ENCODE measurements at regions not wholly inside any gene's neighbourhood (a gene's known extent, or its start where the extent isn't known, plus 50 kb on each side); places are given as distances from the start of the nearest gene placed in this dataset.

DNA sequence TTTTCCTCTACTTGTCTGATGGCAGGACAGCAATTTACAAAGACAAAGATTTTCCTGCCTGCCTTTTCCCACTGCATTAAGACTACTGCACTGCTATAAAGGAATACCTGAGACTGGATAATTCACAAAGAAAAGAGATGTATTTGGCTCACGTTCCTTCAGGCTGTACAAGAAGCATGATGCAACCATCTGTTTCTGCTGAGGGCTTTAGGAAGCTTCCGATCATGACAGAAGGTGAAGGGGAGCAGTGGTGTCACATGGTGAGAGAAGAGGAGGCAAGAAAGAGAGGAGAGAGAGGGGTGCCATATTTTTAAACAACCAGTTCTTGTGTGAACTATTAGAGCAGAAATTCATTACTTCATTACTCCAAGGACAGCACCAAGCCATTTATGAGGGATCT, 617.1 kb upstream of the HTR2C start:
- TF ChIP-seq CTCF (IDR thresholded peaks at IDR 0.05; ENCODE audit: insufficient read depth, low read depth, low read length) = no peak
- H3K4me3 ChIP-seq (ENCODE audit: low read depth, low read length) = no peak overlapping the region
- no peak for DNase-seq (ENCODE audit: low read depth)

DNA sequence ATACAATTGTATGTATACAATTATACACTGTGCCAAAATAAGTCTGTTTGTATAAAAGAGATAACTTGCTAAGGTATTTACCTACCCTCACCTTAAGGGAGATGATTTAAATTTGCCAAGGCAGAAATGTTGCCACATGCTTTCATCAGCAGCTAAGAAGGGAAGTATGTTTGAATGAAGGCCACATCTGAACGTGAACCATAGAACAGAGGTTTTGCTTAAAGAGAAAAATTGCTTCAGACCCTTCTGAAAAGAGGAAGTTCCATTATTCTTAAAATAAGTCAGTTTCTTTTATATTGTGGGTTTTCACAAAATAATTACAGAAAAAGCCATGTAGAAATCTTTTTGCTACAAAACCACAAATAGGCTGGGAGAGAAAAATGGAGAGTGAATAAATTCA, 621.5 kb upstream of the HTR2C start:
- DNase-seq (ENCODE audit: low read depth) = no peak
- no peak overlapping the region for H3K4me3 ChIP-seq (ENCODE audit: low read depth, low read length)
- no peak for TF ChIP-seq CTCF (IDR thresholded peaks at IDR 0.05; ENCODE audit: insufficient read depth, low read depth, low read length)

GRCh38 chrX:113959912-113960626, 623.8 kb upstream of the HTR2C start:
- no peak for DNase-seq (ENCODE audit: low read depth)
- no peak for TF ChIP-seq CTCF (IDR thresholded peaks at IDR 0.05; ENCODE audit: insufficient read depth, low read depth, low read length)
- no peak overlapping the region for H3K4me3 ChIP-seq (ENCODE audit: low read depth, low read length)

DNA sequence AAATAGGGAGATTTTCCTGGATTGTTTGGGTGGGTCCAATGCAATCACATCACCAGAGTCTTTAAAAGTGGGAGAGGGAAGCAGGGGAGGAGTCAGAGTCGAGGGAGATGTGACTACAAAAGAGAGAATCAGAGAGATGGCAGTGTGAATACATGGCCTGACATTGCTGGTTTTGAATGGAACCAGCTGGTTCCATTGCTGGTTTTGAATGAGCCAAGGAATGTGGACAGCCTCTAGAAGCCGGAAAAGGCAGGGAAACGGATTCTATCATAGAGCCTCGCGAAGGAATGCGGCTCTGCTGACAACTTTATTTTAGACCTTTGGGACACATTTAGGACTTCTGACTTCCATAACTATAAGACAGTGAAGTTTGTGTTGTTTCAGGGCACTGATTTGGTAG, 627.0 kb upstream of the HTR2C start:
- TF ChIP-seq CTCF (IDR thresholded peaks at IDR 0.05; ENCODE audit: insufficient read depth, low read depth, low read length) = no peak
- no peak for DNase-seq (ENCODE audit: low read depth)

DNA sequence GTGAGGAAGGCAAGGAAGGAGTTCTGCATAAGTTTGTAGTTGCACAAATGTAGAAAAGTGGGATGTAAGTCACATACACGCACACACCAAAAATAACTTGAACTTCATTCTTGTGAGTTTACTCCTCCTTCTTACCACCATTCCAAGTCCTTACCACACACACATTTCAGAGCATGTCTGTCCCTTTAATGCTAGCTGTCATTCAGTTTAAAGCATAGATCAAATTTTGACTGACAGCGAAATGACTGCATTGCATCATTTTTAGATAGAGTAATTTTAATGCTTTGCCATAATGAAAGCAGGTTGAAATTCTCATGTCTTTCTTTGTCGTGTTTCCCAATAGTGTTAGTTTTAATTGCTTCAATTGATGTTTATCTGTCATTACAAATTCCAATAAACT, 629.6 kb upstream of the HTR2C start:
- no peak overlapping the region for H3K4me3 ChIP-seq (ENCODE audit: low read depth, low read length)
- no peak for TF ChIP-seq CTCF (IDR thresholded peaks at IDR 0.05; ENCODE audit: insufficient read depth, low read depth, low read length)
- DNase-seq (ENCODE audit: low read depth) = no peak

More for the DNA sequence above, 627.0 kb upstream of the HTR2C start:
- no peak overlapping the region for H3K4me3 ChIP-seq (ENCODE audit: low read depth, low read length)

- DNase-seq (ENCODE audit: low read depth) = no peak
- no peak for TF ChIP-seq CTCF (IDR thresholded peaks at IDR 0.05; ENCODE audit: insufficient read depth, low read depth, low read length)
- no peak overlapping the region for H3K4me3 ChIP-seq (ENCODE audit: low read depth, low read length)
These were observed 633.7 kb upstream of the HTR2C start for GRCh38 chrX:113950081-113950678.
